H9 (cell line): ENCODE measurements at regions not wholly inside any gene's neighbourhood (a gene's known extent, or its start where the extent isn't known, plus 50 kb on each side); places are given as distances from the start of the nearest gene placed in this dataset.

Experiments
- DNase-seq: peaks from one replicate; pipeline ENCODE4 v3.0.0-alpha.2; 2017
- H2AFZ ChIP-seq: one replicate; pipeline ENCODE4 v1.6.1; 2013; ENCODE audit warnings: mild to moderate bottlenecking, low read length, control low read depth, moderate library complexity
- H2AK5ac ChIP-seq: 2 replicates; pipeline ENCODE4 v1.6.1; 2013; ENCODE audit warnings: low read length, control low read depth, mixed read lengths; ENCODE audit not compliant: insufficient read length
- H2BK120ac ChIP-seq: one replicate; pipeline ENCODE4 v1.6.1; 2013; ENCODE audit warnings: low read depth, mild to moderate bottlenecking, low read length, control low read depth, inconsistent platforms; ENCODE audit not compliant: poor library complexity, severe bottlenecking
- H2BK12ac ChIP-seq: 2 replicates; pipeline ENCODE4 v1.6.1; 2013; ENCODE audit warnings: low read length, control low read depth, mixed read lengths, low read depth; ENCODE audit not compliant: insufficient read length
- H2BK15ac ChIP-seq: 2 replicates; pipeline ENCODE4 v1.6.1; 2013; ENCODE audit warnings: low read depth, low read length, control low read depth
- H2BK20ac ChIP-seq: one replicate; pipeline ENCODE4 v1.6.1; 2013; ENCODE audit warnings: low read depth, mild to moderate bottlenecking, low read length, control low read depth, inconsistent platforms; ENCODE audit not compliant: poor library complexity, severe bottlenecking
- H2BK5ac ChIP-seq: 2 replicates; pipeline ENCODE4 v1.6.1; 2013; ENCODE audit warnings: low read length, control low read depth, mixed read lengths; ENCODE audit not compliant: insufficient read length
- H3K14ac ChIP-seq: 2 replicates; pipeline ENCODE4 v1.6.1; 2013; ENCODE audit warnings: low read length, control low read depth; ENCODE audit not compliant: insufficient read depth
- H3K18ac ChIP-seq: 2 replicates; pipeline ENCODE4 v1.6.1; 2013; ENCODE audit warnings: low read depth, mild to moderate bottlenecking, mixed read lengths, low read length, control low read depth; ENCODE audit not compliant: insufficient read length
- H3K23ac ChIP-seq: 2 replicates; pipeline ENCODE4 v1.6.1; 2013; ENCODE audit warnings: low read length, control low read depth, mixed read lengths, low read depth; ENCODE audit not compliant: insufficient read length
- H3K23me2 ChIP-seq: 2 replicates; pipeline ENCODE4 v1.6.1; 2013; ENCODE audit warnings: low read depth, mild to moderate bottlenecking, mixed read lengths, low read length, control low read depth; ENCODE audit not compliant: insufficient read length, poor library complexity, severe bottlenecking
- H3K27ac ChIP-seq: 2 replicates; pipeline ENCODE4 v1.5.1; 2013; ENCODE audit warnings: low read length, control low read depth, mixed read lengths, low read depth; ENCODE audit not compliant: insufficient read length
- H3K27me3 ChIP-seq: 2 replicates; pipeline ENCODE4 v1.6.1; 2013; ENCODE audit warnings: low read length, control low read depth, inconsistent platforms; ENCODE audit not compliant: insufficient read depth
- H3K4ac ChIP-seq: 2 replicates; pipeline ENCODE4 v1.6.1; 2013; ENCODE audit warnings: low read depth, mild to moderate bottlenecking, control low read depth, inconsistent platforms, low read length, moderate library complexity
- H3K4me1 ChIP-seq: 2 replicates; pipeline ENCODE4 v1.6.1; 2013; ENCODE audit warnings: low read length, control low read depth, inconsistent platforms; ENCODE audit not compliant: insufficient read depth
- H3K4me2 ChIP-seq: 2 replicates; pipeline ENCODE4 v1.6.1; 2013; ENCODE audit warnings: low read length, control low read depth, mixed read lengths; ENCODE audit not compliant: insufficient read length, insufficient read depth
- H3K56ac ChIP-seq: 2 replicates; pipeline ENCODE4 v1.6.1; 2013; ENCODE audit warnings: low read depth, mild to moderate bottlenecking, mixed read lengths, low read length, control low read depth; ENCODE audit not compliant: insufficient read length
- H3K79me1 ChIP-seq: 2 replicates; pipeline ENCODE4 v1.6.1; 2013; ENCODE audit warnings: low read depth, mild to moderate bottlenecking, moderate library complexity, low read length, control low read depth, inconsistent platforms; ENCODE audit not compliant: insufficient read depth, poor library complexity, severe bottlenecking
- H3K79me2 ChIP-seq: 2 replicates; pipeline ENCODE4 v1.6.1; 2013; ENCODE audit warnings: low read length, control low read depth, inconsistent platforms; ENCODE audit not compliant: insufficient read depth
- H3K9ac ChIP-seq: 2 replicates; pipeline ENCODE4 v1.6.1; 2013; ENCODE audit warnings: low read length, control low read depth, mixed read lengths; ENCODE audit not compliant: insufficient read length; ENCODE audit errors: extremely low read depth
- H3K9me3 ChIP-seq: one replicate; pipeline ENCODE4 v1.6.1; 2013; ENCODE audit warnings: low read depth, low read length, inconsistent platforms; ENCODE audit not compliant: control insufficient read depth
- H3T11ph ChIP-seq: one replicate; pipeline ENCODE4 v1.6.1; 2013; ENCODE audit warnings: mild to moderate bottlenecking, low read length, control low read depth, inconsistent platforms
- H4K20me1 ChIP-seq: one replicate; pipeline ENCODE4 v1.6.1; 2013; ENCODE audit not compliant: control insufficient read depth, insufficient read length, insufficient read depth
- H4K5ac ChIP-seq: 2 replicates; pipeline ENCODE4 v1.6.1; 2013; ENCODE audit warnings: low read depth, mild to moderate bottlenecking, mixed read lengths, low read length, control low read depth; ENCODE audit not compliant: insufficient read length
- H4K8ac ChIP-seq: replicated peaks from 2 replicates; pipeline ENCODE4 v1.6.1; 2013; ENCODE audit warnings: low read length, control low read depth, mixed read lengths, low read depth; ENCODE audit not compliant: insufficient read length
- H4K91ac ChIP-seq: 2 replicates; pipeline ENCODE4 v1.6.1; 2013; ENCODE audit warnings: low read depth, mild to moderate bottlenecking, moderate library complexity, mixed read lengths, low read length, control low read depth; ENCODE audit not compliant: insufficient read length
- H3K27ac Mint-ChIP-seq, 3 experiments: 2 replicates in 2 of 3; 3 replicates in 1 of 3; pipeline ENCODE4 v1.8.0; 2020 to 2021; ENCODE audit warnings: mixed read lengths in 3 of 3, mild to moderate bottlenecking in 1 of 3, moderate library complexity in 1 of 3
- H3K27me3 Mint-ChIP-seq: 2 replicates; pipeline ENCODE4 v1.8.0; 2021; ENCODE audit warnings: low read depth, mild to moderate bottlenecking, moderate library complexity, mixed read lengths
- H3K36me3 Mint-ChIP-seq, 3 experiments: 2 replicates in 2 of 3; 3 replicates in 1 of 3; pipeline ENCODE4 v1.8.0; 2020 to 2021; ENCODE audit warnings: low read depth in 3 of 3, mixed read lengths in 3 of 3; ENCODE audit not compliant: insufficient read depth in 1 of 3
- H3K4me1 Mint-ChIP-seq, 2 experiments: 2 replicates each; pipeline ENCODE4 v1.8.0; 2020; ENCODE audit warnings: mixed read lengths in 2 of 2
- H3K4me3 Mint-ChIP-seq, 2 experiments: 2 replicates in 1 of 2; 3 replicates in 1 of 2; pipeline ENCODE4 v1.8.0; 2020 to 2021; ENCODE audit warnings: mild to moderate bottlenecking in 2 of 2, mixed read lengths in 2 of 2, moderate library complexity in 1 of 2
- H3K9me3 Mint-ChIP-seq, 2 experiments: 2 replicates in 1 of 2; 3 replicates in 1 of 2; pipeline ENCODE4 v1.8.0; 2020; ENCODE audit warnings: mild to moderate bottlenecking in 2 of 2, mixed read lengths in 2 of 2, moderate library complexity in 1 of 2
- TF ChIP-seq, protein P1 (sequence below): fragments of 200-600 bp; sonication (generic); conservative IDR thresholded peaks from 3 replicates; pipeline ENCODE4 v1.8.0; 2021; ENCODE audit warnings: antibody characterized with exemption, mild to moderate bottlenecking

DNA sequence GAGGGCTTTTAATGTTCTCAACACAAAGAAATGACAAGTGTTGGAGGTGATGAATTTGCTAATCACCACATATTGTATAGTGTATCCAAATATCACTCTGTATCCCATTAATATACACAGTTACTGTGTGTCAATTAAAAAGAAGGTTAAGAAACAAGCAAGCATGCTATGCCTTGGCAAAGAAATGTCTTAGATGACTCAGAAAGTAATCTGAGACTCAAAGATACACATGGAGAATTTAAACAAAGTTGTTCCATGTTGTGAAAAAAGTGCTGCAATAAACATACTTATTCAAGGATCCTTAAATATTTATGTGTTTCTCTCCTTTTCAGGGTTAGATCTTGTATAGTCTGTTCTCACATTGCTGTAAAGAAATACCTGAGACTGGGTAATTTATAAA, 300.9 kb downstream of the DHX35 start:
- H3K4me3 Mint-ChIP-seq: no peak overlapping the region
- no peak overlapping the region for H2BK120ac ChIP-seq

More for the DNA sequence above, 300.9 kb downstream of the DHX35 start:
- Histone ChIP-seq H3K4me1 (no peaks in the 10 kb centered on the region), H3K23ac (no peak overlapping the region), H3K27ac (no peak overlapping the region), H2AFZ (no peak overlapping the region), H3K79me2 (no peaks in the 10 kb centered on the region), H4K20me1 (no peaks in the 10 kb centered on the region), H4K8ac (no peak overlapping the region), H3T11ph (no peak overlapping the region), H3K18ac (no peak overlapping the region), H2AK5ac (no peak overlapping the region), H3K56ac (no peak overlapping the region), H2BK20ac (no peak overlapping the region), H3K27me3 (no peaks in the 10 kb centered on the region), H4K91ac (no peak overlapping the region), H3K23me2 (no peaks in the 10 kb centered on the region), H4K5ac (no peak overlapping the region), H3K4ac (no peak overlapping the region), H3K4me2 (no peak overlapping the region), H3K9me3 (no peaks in the 10 kb centered on the region), H2BK15ac (no peak overlapping the region), H3K14ac (no peak overlapping the region), H2BK12ac (no peak overlapping the region), H2BK5ac (no peak overlapping the region), H3K79me1 (no peaks in the 10 kb centered on the region), H3K9ac (no peak overlapping the region)
- no peaks in the 10 kb centered on the region for H3K36me3 Mint-ChIP-seq
- no peak for DNase-seq
- H3K9me3 Mint-ChIP-seq: no peaks in the 10 kb centered on the region
- no peaks in the 10 kb centered on the region; a peak in 1 of 4 replicates for H3K4me1 Mint-ChIP-seq
- H3K27ac Mint-ChIP-seq: 0 out of 7 replicates have a peak overlapping the region, but pooled peaks of 1 of the 3 experiments have one; percentile 68
- TF ChIP-seq, protein P1, sequence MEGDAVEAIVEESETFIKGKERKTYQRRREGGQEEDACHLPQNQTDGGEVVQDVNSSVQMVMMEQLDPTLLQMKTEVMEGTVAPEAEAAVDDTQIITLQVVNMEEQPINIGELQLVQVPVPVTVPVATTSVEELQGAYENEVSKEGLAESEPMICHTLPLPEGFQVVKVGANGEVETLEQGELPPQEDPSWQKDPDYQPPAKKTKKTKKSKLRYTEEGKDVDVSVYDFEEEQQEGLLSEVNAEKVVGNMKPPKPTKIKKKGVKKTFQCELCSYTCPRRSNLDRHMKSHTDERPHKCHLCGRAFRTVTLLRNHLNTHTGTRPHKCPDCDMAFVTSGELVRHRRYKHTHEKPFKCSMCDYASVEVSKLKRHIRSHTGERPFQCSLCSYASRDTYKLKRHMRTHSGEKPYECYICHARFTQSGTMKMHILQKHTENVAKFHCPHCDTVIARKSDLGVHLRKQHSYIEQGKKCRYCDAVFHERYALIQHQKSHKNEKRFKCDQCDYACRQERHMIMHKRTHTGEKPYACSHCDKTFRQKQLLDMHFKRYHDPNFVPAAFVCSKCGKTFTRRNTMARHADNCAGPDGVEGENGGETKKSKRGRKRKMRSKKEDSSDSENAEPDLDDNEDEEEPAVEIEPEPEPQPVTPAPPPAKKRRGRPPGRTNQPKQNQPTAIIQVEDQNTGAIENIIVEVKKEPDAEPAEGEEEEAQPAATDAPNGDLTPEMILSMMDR: no peak
- H3K27me3 Mint-ChIP-seq: peaks cover 3% of the 10 kb centered on the region
